HepG2 (cell line): ENCODE measurements at regions not wholly inside any gene's neighbourhood (a gene's known extent, or its start where the extent isn't known, plus 50 kb on each side); places are given as distances from the start of the nearest gene placed in this dataset.
A peak's percentile ranks its signal among the peaks of the same experiment; 100 is the strongest.

Experiments used
- AKAP8 ChIP-seq: sonication (generic); formaldehyde crosslinking; IDR thresholded peaks from 2 replicates; pipeline ENCODE4 v1.5.1; 2020; ENCODE audit warnings: mild to moderate bottlenecking, missing genetic modification reagents
- CREB1 ChIP-seq, 2 experiments: fragments of 450-650 bp in 1 of 2; IDR thresholded peaks; 2 replicates each; pipeline ENCODE4 v1.6.1; 2016 to 2017; ENCODE audit warnings: control low read depth in 1 of 2, mild to moderate bottlenecking in 1 of 2, missing compliant biosample characterization in 1 of 2, missing genetic modification characterization in 1 of 2
- FOXP1 ChIP-seq, 2 experiments: fragments of 450-650 bp in 1 of 2; IDR thresholded peaks; 2 replicates each; pipeline ENCODE4 v1.6.1; 2017 to 2018; ENCODE audit warnings: antibody characterized with exemption in 1 of 2
- GABPB1 ChIP-seq: IDR thresholded peaks from 2 replicates; pipeline ENCODE4 v1.6.1; 2016; ENCODE audit warnings: mild to moderate bottlenecking, missing genetic modification reagents, moderate library complexity, missing compliant biosample characterization
- HCFC1 ChIP-seq: fragments of 150-350 bp; IDR thresholded peaks from 2 replicates; pipeline ENCODE4 v1.6.1; 2014; ENCODE audit warnings: low read depth, low read length
- HDAC2 ChIP-seq: sonication (generic); formaldehyde crosslinking; IDR thresholded peaks from 2 replicates; pipeline ENCODE4 v1.4.0; 2020; ENCODE audit warnings: missing genetic modification reagents
- HMGA1 ChIP-seq: sonication (generic); formaldehyde crosslinking; conservative IDR thresholded peaks from 2 replicates; pipeline ENCODE4 v1.4.0; 2020; ENCODE audit warnings: missing genetic modification reagents
- HOXA5 ChIP-seq: sonication (generic); formaldehyde crosslinking; IDR thresholded peaks from 2 replicates; pipeline ENCODE4 v1.4.0; 2020; ENCODE audit warnings: missing genetic modification reagents
- MTA3 ChIP-seq: sonication (generic); formaldehyde crosslinking; IDR thresholded peaks from 2 replicates; pipeline ENCODE4 v1.4.0; 2020; ENCODE audit warnings: missing genetic modification reagents
- MTF2 ChIP-seq: sonication (generic); formaldehyde crosslinking; IDR thresholded peaks from 2 replicates; pipeline ENCODE4 v1.5.0; 2020; ENCODE audit warnings: missing genetic modification reagents, borderline replicate concordance
- PCBP2 ChIP-seq: fragments of 200-400 bp; formaldehyde crosslinking; optimal IDR thresholded peaks from 2 replicates; pipeline ENCODE3; 2018; ENCODE audit warnings: low read length, low read depth; ENCODE audit not compliant: poor library complexity, severe bottlenecking
- RELA ChIP-seq: sonication (generic); formaldehyde crosslinking; IDR thresholded peaks from 2 replicates; pipeline ENCODE4 v1.4.0; 2020; ENCODE audit warnings: missing genetic modification reagents
- SAFB2 ChIP-seq: sonication (generic); formaldehyde crosslinking; IDR thresholded peaks from 2 replicates; pipeline ENCODE4 v1.5.1; 2020; ENCODE audit warnings: missing genetic modification reagents, low read depth, mild to moderate bottlenecking, borderline replicate concordance
- SAP130 ChIP-seq: IDR thresholded peaks from 2 replicates; pipeline ENCODE4 v1.6.1; 2016; ENCODE audit warnings: low read depth
- SIX4 ChIP-seq: sonication (generic); formaldehyde crosslinking; IDR thresholded peaks from 2 replicates; pipeline ENCODE4 v1.4.0; 2020; ENCODE audit warnings: missing genetic modification reagents
- SP1 ChIP-seq, 2 experiments: fragments of 450-650 bp in 1 of 2; sonication (generic) in 1 of 2; formaldehyde crosslinking in 1 of 2; IDR thresholded peaks; 2 replicates each; pipeline versions ENCODE4 v1.4.0 to v1.6.1; 2016 to 2020; ENCODE audit warnings: missing genetic modification reagents in 1 of 2
- TBX2 ChIP-seq: sonication (generic); formaldehyde crosslinking; IDR thresholded peaks from 2 replicates; pipeline ENCODE4 v1.5.0; 2020; ENCODE audit warnings: missing genetic modification reagents, mild to moderate bottlenecking, borderline replicate concordance
- ZBTB38 ChIP-seq: sonication (generic); formaldehyde crosslinking; IDR thresholded peaks from 2 replicates; pipeline ENCODE4 v1.5.1; 2020; ENCODE audit warnings: mild to moderate bottlenecking, missing genetic modification reagents
- ZFP82 ChIP-seq: sonication (generic); formaldehyde crosslinking; IDR thresholded peaks from 2 replicates; pipeline ENCODE4 v1.5.1; 2020; ENCODE audit warnings: mild to moderate bottlenecking, missing genetic modification reagents, borderline replicate concordance
- ZMYM2 ChIP-seq: sonication (generic); formaldehyde crosslinking; IDR thresholded peaks from 2 replicates; pipeline ENCODE4 v1.8.0; 2022; ENCODE audit warnings: mild to moderate bottlenecking, missing genetic modification reagents
- ZNF589 ChIP-seq: sonication (generic); formaldehyde crosslinking; conservative IDR thresholded peaks from 2 replicates; pipeline ENCODE4 v1.8.0; 2022; ENCODE audit warnings: mild to moderate bottlenecking, moderate library complexity, missing genetic modification reagents
- ZNF670 ChIP-seq: sonication (generic); formaldehyde crosslinking; IDR thresholded peaks from 2 replicates; pipeline ENCODE4 v1.8.0; 2022; ENCODE audit warnings: mild to moderate bottlenecking, missing genetic modification reagents, borderline replicate concordance
- ZNF720 ChIP-seq: sonication (generic); formaldehyde crosslinking; IDR thresholded peaks from 2 replicates; pipeline ENCODE4 v1.4.0; 2020; ENCODE audit warnings: missing genetic modification reagents
- ZSCAN21 ChIP-seq: sonication (generic); formaldehyde crosslinking; IDR thresholded peaks from 2 replicates; pipeline ENCODE4 v1.8.0; 2022; ENCODE audit warnings: mild to moderate bottlenecking, missing genetic modification reagents, moderate library complexity, borderline replicate concordance
- TF ChIP-seq, protein P1 (sequence below): sonication (generic); formaldehyde crosslinking; IDR thresholded peaks from 2 replicates; pipeline ENCODE4 v1.4.0; 2020; ENCODE audit warnings: missing genetic modification reagents, mild to moderate bottlenecking, borderline replicate concordance
- TF ChIP-seq, protein P2 (sequence below): sonication (generic); formaldehyde crosslinking; IDR thresholded peaks from 2 replicates; pipeline ENCODE4 v1.8.0; 2023; ENCODE audit warnings: mild to moderate bottlenecking, missing genetic modification reagents

DNA sequence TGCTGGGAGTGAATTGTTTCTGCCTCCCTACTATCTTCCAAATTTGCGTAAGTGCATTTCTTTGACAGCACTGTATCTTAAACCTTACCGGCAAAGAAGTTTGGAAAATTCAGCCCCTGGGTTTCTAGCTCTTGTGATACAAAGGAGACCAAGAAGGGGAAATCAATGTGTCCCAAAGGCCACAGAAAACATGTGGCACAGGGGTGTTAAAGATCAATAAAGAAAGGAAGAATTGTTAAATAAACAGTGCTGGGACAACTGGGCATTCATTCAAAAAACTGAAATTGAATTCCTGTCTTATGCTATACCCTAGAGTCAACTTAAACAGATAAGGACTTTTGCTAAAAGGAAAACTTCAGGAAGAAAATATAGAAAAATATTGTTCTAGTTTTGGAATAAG lies 328.1 kb downstream of the MAN2A1 start (continued):
- TF ChIP-seq ZFP82 (CRISPR knock-in tag) (no peak), SP1 (IDR thresholded peaks at IDR 0.05) (no peak), SP1 (CRISPR knock-in tag; IDR thresholded peaks at IDR 0.05) (no peak), CREB1 (IDR thresholded peaks at IDR 0.05) (no peak), CREB1 (CRISPR knock-in tag; IDR thresholded peaks at IDR 0.05) (peak; percentile 59; the same call in 1 of the 2 replicates), MTA3 (CRISPR knock-in tag) (no peak), ZNF670 (CRISPR knock-in tag) (peak; percentile 37; the same call in 1 of the 2 replicates), RELA (no peak), HOXA5 (CRISPR knock-in tag) (no peak), ZNF589 (CRISPR knock-in tag) (0 out of 2 replicates have a peak, but pooled peaks have one; percentile 35), GABPB1 (CRISPR knock-in tag) (no peak), FOXP1 (IDR thresholded peaks at IDR 0.05) (no peak), FOXP1 (CRISPR knock-in tag; IDR thresholded peaks at IDR 0.05) (peak; percentile 45; the same call in 1 of the 2 replicates), SAFB2 (CRISPR knock-in tag) (no peak), ZMYM2 (CRISPR knock-in tag) (peak; percentile 23; the same call in 1 of the 2 replicates), TBX2 (CRISPR knock-in tag) (peak; percentile 76; the same call in 1 of the 2 replicates), HDAC2 (CRISPR knock-in tag) (peak; percentile 42; the same call in 1 of the 2 replicates), MTF2 (CRISPR knock-in tag) (no peak), PCBP2 (no peak), SAP130 (0 out of 2 replicates have a peak, but pooled peaks have one; percentile 19), ZBTB38 (CRISPR knock-in tag) (no peak), ZNF720 (CRISPR knock-in tag) (no peak), ZSCAN21 (CRISPR knock-in tag) (no peak), HCFC1 (no peak), HMGA1 (no peak), AKAP8 (CRISPR knock-in tag) (no peak), SIX4 (CRISPR knock-in tag) (no peak)
- TF ChIP-seq, protein P1, sequence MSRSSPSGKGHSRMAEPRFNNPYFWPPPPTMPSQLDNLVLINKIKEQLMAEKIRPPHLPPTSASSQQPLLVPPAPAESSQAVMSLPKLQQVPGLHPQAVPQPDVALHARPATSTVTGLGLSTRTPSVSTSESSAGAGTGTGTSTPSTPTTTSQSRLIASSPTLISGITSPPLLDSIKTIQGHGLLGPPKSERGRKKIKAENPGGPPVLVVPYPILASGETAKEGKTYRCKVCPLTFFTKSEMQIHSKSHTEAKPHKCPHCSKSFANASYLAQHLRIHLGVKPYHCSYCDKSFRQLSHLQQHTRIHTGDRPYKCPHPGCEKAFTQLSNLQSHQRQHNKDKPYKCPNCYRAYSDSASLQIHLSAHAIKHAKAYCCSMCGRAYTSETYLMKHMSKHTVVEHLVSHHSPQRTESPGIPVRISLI (CRISPR knock-in tag) = no peak
- TF ChIP-seq, protein P2, sequence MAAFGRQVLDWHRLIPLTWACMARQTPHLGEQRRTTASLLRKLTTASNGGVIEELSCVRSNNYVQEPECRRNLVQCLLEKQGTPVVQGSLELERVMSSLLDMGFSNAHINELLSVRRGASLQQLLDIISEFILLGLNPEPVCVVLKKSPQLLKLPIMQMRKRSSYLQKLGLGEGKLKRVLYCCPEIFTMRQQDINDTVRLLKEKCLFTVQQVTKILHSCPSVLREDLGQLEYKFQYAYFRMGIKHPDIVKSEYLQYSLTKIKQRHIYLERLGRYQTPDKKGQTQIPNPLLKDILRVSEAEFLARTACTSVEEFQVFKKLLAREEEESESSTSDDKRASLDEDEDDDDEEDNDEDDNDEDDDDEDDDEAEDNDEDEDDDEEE = no peak
